ENCODE measurements at regions not wholly inside any gene's neighbourhood (a gene's known extent, or its start where the extent isn't known, plus 50 kb on each side); places are given as distances from the start of the nearest gene placed in this dataset.
"Not testable (repeated sequence)": the region's sequence is repeated elsewhere in the genome, so short reads cannot be mapped to it uniquely, and the experiment has no call there.

DNA sequence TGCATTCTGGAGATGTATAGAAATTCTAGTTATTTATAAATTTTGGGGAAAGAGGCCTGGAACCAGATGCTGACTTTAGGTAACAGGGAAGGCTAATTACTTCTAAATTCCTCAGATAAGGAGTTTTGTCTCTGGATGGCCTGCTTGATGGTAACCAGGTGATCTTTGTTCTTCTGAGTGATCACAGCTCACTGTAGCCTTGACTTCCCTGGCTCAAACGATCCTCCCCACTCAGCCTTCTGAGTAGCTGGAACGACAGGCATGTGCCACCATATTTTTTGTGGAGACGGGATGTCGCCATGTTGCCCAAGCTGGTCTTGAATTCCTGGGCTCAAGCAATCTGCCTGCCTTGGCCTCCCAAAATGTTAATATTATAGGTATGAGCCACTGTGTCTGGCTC, 54.4 kb upstream of the MSH6 start:
- ATAC-seq, result no peak
- no peak overlapping the region for H3K4me3 ChIP-seq
- WGBS (ENCODE audit: insufficient coverage, low coverage, low lambda C conversion rate, missing lambda C conversion rate), result 100% methylated on average over 2 of the region's 4 CpGs
- H3K9me3 ChIP-seq, result no peaks in the 10 kb centered on the region
- no peak for DNase-seq
- intact Hi-C loops (cut with DNase I), result no loop called here
- H3K27me3 ChIP-seq, result no peaks in the 10 kb centered on the region
- H3K36me3 ChIP-seq, result no peaks in the 10 kb centered on the region
- H3K4me1 ChIP-seq, result no peaks in the 10 kb centered on the region
- no peak for TF ChIP-seq POLR2A (IDR thresholded peaks at IDR 0.05)
- TF ChIP-seq, protein P1, sequence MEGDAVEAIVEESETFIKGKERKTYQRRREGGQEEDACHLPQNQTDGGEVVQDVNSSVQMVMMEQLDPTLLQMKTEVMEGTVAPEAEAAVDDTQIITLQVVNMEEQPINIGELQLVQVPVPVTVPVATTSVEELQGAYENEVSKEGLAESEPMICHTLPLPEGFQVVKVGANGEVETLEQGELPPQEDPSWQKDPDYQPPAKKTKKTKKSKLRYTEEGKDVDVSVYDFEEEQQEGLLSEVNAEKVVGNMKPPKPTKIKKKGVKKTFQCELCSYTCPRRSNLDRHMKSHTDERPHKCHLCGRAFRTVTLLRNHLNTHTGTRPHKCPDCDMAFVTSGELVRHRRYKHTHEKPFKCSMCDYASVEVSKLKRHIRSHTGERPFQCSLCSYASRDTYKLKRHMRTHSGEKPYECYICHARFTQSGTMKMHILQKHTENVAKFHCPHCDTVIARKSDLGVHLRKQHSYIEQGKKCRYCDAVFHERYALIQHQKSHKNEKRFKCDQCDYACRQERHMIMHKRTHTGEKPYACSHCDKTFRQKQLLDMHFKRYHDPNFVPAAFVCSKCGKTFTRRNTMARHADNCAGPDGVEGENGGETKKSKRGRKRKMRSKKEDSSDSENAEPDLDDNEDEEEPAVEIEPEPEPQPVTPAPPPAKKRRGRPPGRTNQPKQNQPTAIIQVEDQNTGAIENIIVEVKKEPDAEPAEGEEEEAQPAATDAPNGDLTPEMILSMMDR (IDR thresholded peaks at IDR 0.05), result no peak
- no peak overlapping the region for H3K27ac ChIP-seq

DNA sequence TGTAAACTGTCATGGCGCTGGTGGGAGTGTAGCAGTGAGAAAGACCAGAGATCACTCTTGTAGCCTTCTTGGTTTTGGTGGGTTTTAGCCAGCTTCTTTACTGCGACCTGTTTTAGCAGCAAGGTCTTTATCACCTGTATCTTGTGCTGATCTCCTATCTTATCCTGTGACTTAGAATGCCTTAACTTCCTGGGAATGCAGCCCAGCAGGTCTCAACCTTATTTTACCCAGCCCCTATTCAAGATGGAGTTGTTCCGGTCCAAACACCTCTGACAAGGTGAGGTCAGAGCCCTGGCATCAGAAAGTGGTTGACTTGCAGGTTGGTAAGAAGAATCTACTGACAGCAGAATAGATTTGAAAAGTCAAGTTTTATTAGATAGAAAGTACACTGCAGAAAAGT, 55.0 kb upstream of the MSH6 start:
- Histone ChIP-seq H3K4me3 (no peak overlapping the region), H3K36me3 (no peaks in the 10 kb centered on the region), H3K9me3 (no peaks in the 10 kb centered on the region), H3K27ac (no peak overlapping the region), H3K27me3 (no peaks in the 10 kb centered on the region), H3K4me1 (no peaks in the 10 kb centered on the region)
- ATAC-seq (no peak), DNase-seq (no peak)
- WGBS (ENCODE audit: insufficient coverage, low coverage, low lambda C conversion rate, missing lambda C conversion rate), result 59% methylated on average over 2 of the region's 3 CpGs
- intact Hi-C loops (cut with DNase I), result no loop called here
- TF ChIP-seq, protein P1 (IDR thresholded peaks at IDR 0.05), result no peak
- no peak for TF ChIP-seq POLR2A (IDR thresholded peaks at IDR 0.05)

DNA sequence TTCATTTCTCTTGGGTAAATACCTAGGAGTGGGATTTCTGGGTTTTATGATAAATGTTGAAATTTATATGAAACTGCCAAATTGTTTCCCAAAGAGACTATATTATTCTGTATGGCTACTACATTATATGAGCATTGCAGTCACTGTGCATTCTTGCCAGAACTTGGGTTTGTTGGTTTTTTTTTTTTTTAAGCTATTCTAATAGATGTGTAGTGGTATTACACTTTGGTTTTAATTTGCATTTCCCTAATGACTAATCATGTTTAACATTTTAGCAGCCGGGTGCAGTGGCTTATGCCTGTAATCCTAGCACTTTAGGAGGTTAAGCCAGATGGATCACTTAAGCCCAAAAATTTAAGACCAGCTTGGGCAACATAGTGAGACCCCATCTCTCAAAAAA, 56.0 kb upstream of the MSH6 start:
- intact Hi-C loops (cut with DNase I); H3K4me3 ChIP-seq; ATAC-seq; H3K4me1 ChIP-seq; H3K27ac ChIP-seq; H3K36me3 ChIP-seq; H3K9me3 ChIP-seq; DNase-seq; H3K27me3 ChIP-seq: not testable (repeated sequence)
- WGBS (ENCODE audit: insufficient coverage, low coverage, low lambda C conversion rate, missing lambda C conversion rate), result no CpG with 5 or more reads among the region's 1 CpG

DNA sequence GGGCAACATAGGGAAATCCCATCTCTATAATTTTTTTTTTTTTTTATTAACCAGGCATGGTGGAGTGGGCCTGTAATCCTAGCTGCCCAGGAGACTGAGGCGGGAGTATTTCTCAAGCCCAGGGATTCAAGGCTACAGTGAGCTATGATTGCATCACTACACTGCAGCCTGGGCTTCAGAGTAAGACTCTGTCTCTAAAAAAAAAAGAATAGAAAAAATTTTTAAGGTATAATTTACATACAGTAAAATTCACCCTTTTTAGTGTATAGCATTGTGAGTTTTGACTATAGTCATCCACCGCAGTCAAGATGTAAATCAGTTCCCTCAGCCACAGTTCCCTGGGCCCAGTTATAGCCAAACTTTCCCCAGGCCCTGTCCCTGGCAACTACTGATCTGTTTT, 57.1 kb upstream of the MSH6 start:
- H3K9me3 ChIP-seq, result no peaks in the 10 kb centered on the region
- ATAC-seq, result no peak
- no peaks in the 10 kb centered on the region for H3K36me3 ChIP-seq
- H3K27ac ChIP-seq, result no peak overlapping the region
- H3K27me3 ChIP-seq, result no peaks in the 10 kb centered on the region
- no peaks in the 10 kb centered on the region for H3K4me1 ChIP-seq
- TF ChIP-seq, protein P1 (IDR thresholded peaks at IDR 0.05), result no peak
- no peak for TF ChIP-seq POLR2A (IDR thresholded peaks at IDR 0.05)
- H3K4me3 ChIP-seq, result no peak overlapping the region
- intact Hi-C loops (cut with DNase I), result no loop called here
- no peak for DNase-seq
- WGBS (ENCODE audit: insufficient coverage, low coverage, low lambda C conversion rate, missing lambda C conversion rate), result 83% methylated on average over 2 of the region's 2 CpGs

DNA sequence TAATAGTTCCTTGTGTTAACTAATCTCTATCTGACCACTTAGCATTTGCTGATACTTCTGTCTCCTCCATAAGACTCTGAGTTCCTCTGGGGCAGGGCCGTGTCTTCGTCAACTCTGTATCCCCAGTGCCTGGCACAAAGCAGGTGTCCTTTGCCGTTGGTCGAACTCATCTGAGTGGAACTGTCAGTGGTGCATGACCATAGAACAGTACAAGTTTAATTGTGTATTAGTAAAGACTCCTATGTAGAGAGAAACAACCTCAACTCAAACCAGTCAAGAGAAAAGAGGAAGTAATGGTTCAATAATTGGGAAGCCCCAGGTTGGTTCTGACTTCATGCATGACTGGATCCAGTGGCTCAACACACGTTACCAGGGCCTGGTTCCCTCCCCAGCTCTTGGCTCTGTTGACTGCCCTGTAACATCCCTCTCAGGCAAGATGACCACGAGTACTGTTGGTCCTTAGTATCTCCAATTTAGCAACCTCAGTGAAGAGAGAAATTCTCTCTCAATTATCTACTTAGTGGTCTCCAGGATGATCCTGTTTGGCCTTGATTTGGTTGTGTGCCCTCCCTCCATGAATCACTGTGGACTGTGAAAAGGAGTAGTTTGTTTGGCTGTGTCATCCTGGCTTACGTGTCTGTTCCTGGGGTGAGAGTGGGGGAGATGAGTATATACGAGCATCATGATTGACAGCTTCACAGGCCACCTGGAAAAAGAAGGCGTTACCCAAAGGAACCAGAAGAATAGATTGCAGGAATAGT, 58.5 kb upstream of the MSH6 start:
- no peak for DNase-seq
- Histone ChIP-seq H3K27ac (no peak overlapping the region), H3K36me3 (no peaks in the 10 kb centered on the region), H3K4me3 (no peak overlapping the region), H3K27me3 (no peaks in the 10 kb centered on the region), H3K9me3 (no peaks in the 10 kb centered on the region), H3K4me1 (no peaks in the 10 kb centered on the region)
- ATAC-seq, result no peak
- 79% methylated on average over 4 of the region's 9 CpGs for WGBS (ENCODE audit: insufficient coverage, low coverage, low lambda C conversion rate, missing lambda C conversion rate)
- TF ChIP-seq, protein P1 (IDR thresholded peaks at IDR 0.05), result no peak
- TF ChIP-seq POLR2A (IDR thresholded peaks at IDR 0.05), result no peak
- intact Hi-C loops (cut with DNase I), result no loop called here

Data from right lobe of liver (tissue), 6 donors.